HG03457 (cell line): ENCODE measurements at regions not wholly inside any gene's neighbourhood (a gene's known extent, or its start where the extent isn't known, plus 50 kb on each side); places are given as distances from the start of the nearest gene placed in this dataset.
"Not testable (repeated sequence)": the region's sequence is repeated elsewhere in the genome, so short reads cannot be mapped to it uniquely, and the experiment has no call there.

Source experiments
- ATAC-seq: cut with Tn5 transposase; IDR thresholded peaks from one replicate; pipeline ENCODE4 v1.9.1; 2021; ENCODE audit warnings: moderate number of reproducible peaks; ENCODE audit not compliant: unreplicated experiment

GRCh38 chr18:47354061-47354460, 102.6 kb upstream of the SKOR2 start:
- ATAC-seq = not testable (repeated sequence)

GRCh38 chr18:47346016-47346415, 94.6 kb upstream of the SKOR2 start:
- no peak for ATAC-seq

GRCh38 chr18:47345291-47345690, 93.8 kb upstream of the SKOR2 start:
- ATAC-seq = no peak

GRCh38 chr18:47343291-47343690, 91.8 kb upstream of the SKOR2 start:
- no peak for ATAC-seq

- ATAC-seq = no peak
Measured at GRCh38 chr18:47342566-47342965, 91.1 kb upstream of the SKOR2 start.

GRCh38 chr18:47341678-47342077, 90.2 kb upstream of the SKOR2 start:
- ATAC-seq = no peak

GRCh38 chr18:47334966-47335365, 83.5 kb upstream of the SKOR2 start:
- no peak for ATAC-seq

GRCh38 chr18:47333926-47334635, 82.6 kb upstream of the SKOR2 start:
- ATAC-seq = no peak

GRCh38 chr18:47331641-47332040, 80.2 kb upstream of the SKOR2 start:
- ATAC-seq = no peak

- no peak for ATAC-seq
Measured at GRCh38 chr18:47331026-47331425, 79.6 kb upstream of the SKOR2 start.

GRCh38 chr18:47323158-47323557, 71.7 kb upstream of the SKOR2 start:
- ATAC-seq = no peak

GRCh38 chr18:47321815-47322214, 70.4 kb upstream of the SKOR2 start:
- ATAC-seq = no peak

- ATAC-seq = no peak
Measured at GRCh38 chr18:47317824-47318508, 66.5 kb upstream of the SKOR2 start.

- ATAC-seq = no peak
Measured at GRCh38 chr18:47316924-47317323, 65.5 kb upstream of the SKOR2 start.

GRCh38 chr18:47313901-47314300, 62.4 kb upstream of the SKOR2 start:
- ATAC-seq = no peak

- no peak for ATAC-seq
Measured at GRCh38 chr18:47311585-47311984, 60.1 kb upstream of the SKOR2 start.
